Choroid plexus epithelial cell (primary cell): ENCODE measurements at regions not wholly inside any gene's neighbourhood (a gene's known extent, or its start where the extent isn't known, plus 50 kb on each side); places are given as distances from the start of the nearest gene placed in this dataset.

ENCODE experiments used
- DNase-seq: peaks from one replicate; pipeline ENCODE4 v3.0.0-alpha.2; 2010; ENCODE audit warnings: low read depth
- H3K4me3 ChIP-seq: 2 replicates; pipeline ENCODE4 v1.5.1; 2011; ENCODE audit warnings: low read depth, mild to moderate bottlenecking, control low read depth, low read length, moderate library complexity
- CTCF ChIP-seq: conservative IDR thresholded peaks from 2 replicates; pipeline ENCODE4 v1.5.1; 2011; ENCODE audit warnings: low read depth, mild to moderate bottlenecking, control low read depth, inconsistent platforms, low read length, moderate library complexity

GRCh38 chr1:56436296-56436695 is 143.1 kb downstream of the PLPP3 start:
- TF ChIP-seq CTCF, result no peak
- DNase-seq, result no peak
- H3K4me3 ChIP-seq, result no peak overlapping the region

GRCh38 chr1:56435434-56436262 is 143.7 kb downstream of the PLPP3 start:
- DNase-seq, result no peak
- no peak for TF ChIP-seq CTCF

GRCh38 chr1:56434740-56435139 is 144.6 kb downstream of the PLPP3 start:
- DNase-seq, result no peak
- no peak overlapping the region for H3K4me3 ChIP-seq
- TF ChIP-seq CTCF, result peak; percentile 22

More at GRCh38 chr1:56435434-56436262, 143.7 kb downstream of the PLPP3 start:
- no peak overlapping the region for H3K4me3 ChIP-seq

- DNase-seq, result no peak
- TF ChIP-seq CTCF, result no peak
- no peak overlapping the region for H3K4me3 ChIP-seq
Measured at GRCh38 chr1:56434025-56434424, 145.3 kb downstream of the PLPP3 start.

GRCh38 chr1:56433056-56433577 is 146.2 kb downstream of the PLPP3 start:
- H3K4me3 ChIP-seq, result no peak overlapping the region
- DNase-seq, result no peak
- TF ChIP-seq CTCF, result no peak

- TF ChIP-seq CTCF, result no peak
- no peak overlapping the region for H3K4me3 ChIP-seq
- DNase-seq, result no peak
Measured at GRCh38 chr1:56432166-56432971, 147.0 kb downstream of the PLPP3 start.
